MCF 10A (cell line): ENCODE measurements at regions not wholly inside any gene's neighbourhood (a gene's known extent, or its start where the extent isn't known, plus 50 kb on each side); places are given as distances from the start of the nearest gene placed in this dataset.

Experiments used
- BruUV-seq: library from RNA; stranded (reverse); fragments of 400-500 nt; replicated peaks from 2 replicates; lab custom pipeline; 2021; lab: Mats Ljungman, UMichigan
- CTCF ChIA-PET: fragments of 300-600 bp; sonication (Branson Sonifier 250); formaldehyde crosslinking; extraction: SDS; loops from one replicate; lab custom pipeline; 2021; ENCODE audit warnings: antibody characterized with exemption, inconsistent platforms; lab: Yijun Ruan, JAX
- POLR2A ChIA-PET: fragments of 300-600, 350-650 bp; sonication (Branson Sonifier 250); formaldehyde crosslinking; extraction: SDS; loops from one replicate; lab custom pipeline; 2020; ENCODE audit warnings: antibody characterized with exemption, inconsistent platforms; lab: Yijun Ruan, JAX
- DNase-seq: peaks from one replicate; pipeline ENCODE4 v3.0.0-alpha.2; 2018; ENCODE audit not compliant: unreplicated experiment
- H3K27ac Mint-ChIP-seq: one replicate; pipeline ENCODE4 v1.8.0; 2022; ENCODE audit warnings: mild to moderate bottlenecking, low read depth, mixed read lengths; ENCODE audit not compliant: unreplicated experiment
- H3K27me3 Mint-ChIP-seq: one replicate; pipeline ENCODE4 v1.8.0; 2022; ENCODE audit warnings: mixed read lengths; ENCODE audit not compliant: insufficient read depth, unreplicated experiment
- H3K36me3 Mint-ChIP-seq: one replicate; pipeline ENCODE4 v1.8.0; 2022; ENCODE audit warnings: mild to moderate bottlenecking, moderate library complexity, mixed read lengths; ENCODE audit not compliant: insufficient read depth, unreplicated experiment
- H3K4me1 Mint-ChIP-seq: one replicate; pipeline ENCODE4 v1.8.0; 2022; ENCODE audit warnings: mixed read lengths; ENCODE audit not compliant: insufficient read depth, unreplicated experiment
- H3K4me3 Mint-ChIP-seq: one replicate; pipeline ENCODE4 v1.8.0; 2022; ENCODE audit warnings: mild to moderate bottlenecking, moderate library complexity, mixed read lengths; ENCODE audit not compliant: unreplicated experiment
- H3K9me3 Mint-ChIP-seq: one replicate; pipeline ENCODE4 v1.8.0; 2022; ENCODE audit warnings: mixed read lengths; ENCODE audit not compliant: unreplicated experiment
- intact Hi-C: fragments of 100-400 bp; cut with micrococcal nuclease; formaldehyde crosslinking; loops from 2 replicates; pipeline ENCODE4 v1.14.1; 2022
- TF ChIP-seq, protein P1 (sequence below): fragments of 200-600 bp; IDR thresholded peaks from one replicate; pipeline ENCODE4 v1.8.0; 2022; ENCODE audit warnings: antibody characterized with exemption, mild to moderate bottlenecking; ENCODE audit not compliant: unreplicated experiment

DNA sequence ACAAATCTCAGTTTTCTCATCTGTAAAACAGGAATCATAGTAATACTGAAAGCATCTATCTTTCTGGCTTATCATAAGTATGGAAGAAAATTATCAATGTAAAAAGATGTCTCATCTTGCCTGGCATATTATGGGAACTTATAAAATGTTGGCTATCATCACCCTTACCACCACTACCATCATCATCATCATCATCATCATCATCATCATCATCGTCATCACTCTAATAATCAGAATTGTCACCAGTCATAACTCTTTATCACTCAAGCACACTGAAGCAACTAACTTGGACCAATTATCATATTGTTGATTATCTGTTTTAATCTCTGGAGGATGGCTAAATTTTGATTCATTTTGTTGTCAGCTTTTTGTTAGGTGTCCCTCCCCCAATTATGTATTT is 825.4 kb downstream of the SORCS3 start:
- no peaks in the 10 kb centered on the region for H3K4me1 Mint-ChIP-seq
- H3K27ac Mint-ChIP-seq: no peak overlapping the region
- peaks cover 33% of the 10 kb centered on the region for H3K9me3 Mint-ChIP-seq
- no peak for DNase-seq
- TF ChIP-seq, protein P1, sequence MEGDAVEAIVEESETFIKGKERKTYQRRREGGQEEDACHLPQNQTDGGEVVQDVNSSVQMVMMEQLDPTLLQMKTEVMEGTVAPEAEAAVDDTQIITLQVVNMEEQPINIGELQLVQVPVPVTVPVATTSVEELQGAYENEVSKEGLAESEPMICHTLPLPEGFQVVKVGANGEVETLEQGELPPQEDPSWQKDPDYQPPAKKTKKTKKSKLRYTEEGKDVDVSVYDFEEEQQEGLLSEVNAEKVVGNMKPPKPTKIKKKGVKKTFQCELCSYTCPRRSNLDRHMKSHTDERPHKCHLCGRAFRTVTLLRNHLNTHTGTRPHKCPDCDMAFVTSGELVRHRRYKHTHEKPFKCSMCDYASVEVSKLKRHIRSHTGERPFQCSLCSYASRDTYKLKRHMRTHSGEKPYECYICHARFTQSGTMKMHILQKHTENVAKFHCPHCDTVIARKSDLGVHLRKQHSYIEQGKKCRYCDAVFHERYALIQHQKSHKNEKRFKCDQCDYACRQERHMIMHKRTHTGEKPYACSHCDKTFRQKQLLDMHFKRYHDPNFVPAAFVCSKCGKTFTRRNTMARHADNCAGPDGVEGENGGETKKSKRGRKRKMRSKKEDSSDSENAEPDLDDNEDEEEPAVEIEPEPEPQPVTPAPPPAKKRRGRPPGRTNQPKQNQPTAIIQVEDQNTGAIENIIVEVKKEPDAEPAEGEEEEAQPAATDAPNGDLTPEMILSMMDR: no peak
- intact Hi-C loops: no loop called here
- no peaks in the 10 kb centered on the region for H3K27me3 Mint-ChIP-seq
- H3K4me3 Mint-ChIP-seq: no peak overlapping the region
- BruUV-seq: no TSS peak
- CTCF ChIA-PET: no interaction called here
- H3K36me3 Mint-ChIP-seq: no peaks in the 10 kb centered on the region
- POLR2A ChIA-PET: no interaction called here

DNA sequence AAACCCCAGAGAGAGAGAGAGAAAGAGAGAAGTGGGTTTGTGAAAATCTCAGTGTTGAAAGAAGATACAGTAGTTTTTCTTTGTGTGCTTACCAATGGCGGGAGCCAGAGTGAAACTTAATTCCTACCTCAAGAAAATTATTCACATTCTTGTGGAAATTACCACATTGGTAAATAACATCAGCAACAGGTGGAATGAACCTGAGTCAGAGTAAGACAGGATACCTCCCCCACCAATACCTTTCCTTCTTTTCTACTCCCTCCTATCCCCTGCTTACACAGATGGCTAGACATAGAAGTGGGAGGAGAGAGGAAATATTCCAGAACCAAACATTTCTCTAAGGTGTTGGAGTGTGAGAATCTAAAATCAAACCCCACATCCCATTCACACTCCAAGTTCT is 793.9 kb downstream of the SORCS3 start:
- CTCF ChIA-PET: no interaction called here
- DNase-seq: no peak
- BruUV-seq: no TSS peak
- TF ChIP-seq, protein P1: no peak
- Mint-ChIP-seq H3K27ac (no peak overlapping the region), H3K27me3 (no peaks in the 10 kb centered on the region), H3K4me1 (no peaks in the 10 kb centered on the region), H3K36me3 (no peaks in the 10 kb centered on the region), H3K9me3 (peaks cover 14% of the 10 kb centered on the region), H3K4me3 (no peak overlapping the region)
- POLR2A ChIA-PET: no interaction called here
- intact Hi-C loops: no loop called here

DNA sequence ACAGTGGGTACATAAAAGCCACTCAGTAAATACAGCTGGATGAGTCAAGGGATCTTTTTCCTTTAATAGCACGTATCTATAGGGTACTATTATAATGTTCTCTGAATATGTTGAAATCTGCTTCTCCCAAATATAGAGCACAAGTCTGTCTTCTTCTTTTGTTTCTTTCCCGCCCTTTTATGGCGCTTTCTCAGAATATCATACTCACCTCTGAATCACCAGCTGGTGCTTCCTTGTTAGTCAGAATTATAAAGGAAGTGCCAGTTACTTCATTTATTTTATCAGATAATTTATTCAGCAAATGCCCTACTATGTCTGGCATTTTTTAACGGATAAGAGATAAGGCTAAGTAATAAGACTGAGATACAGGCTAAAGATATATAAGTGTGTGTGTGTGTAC is 772.9 kb downstream of the SORCS3 start:
- ChIA-PET POLR2A (no interaction called here), CTCF (no interaction called here)
- DNase-seq: peak; percentile 47
- intact Hi-C loops: no loop called here
- no peaks in the 10 kb centered on the region for H3K36me3 Mint-ChIP-seq
- H3K4me3 Mint-ChIP-seq: no peak overlapping the region
- BruUV-seq: no TSS peak
- TF ChIP-seq, protein P1: no peak
- H3K27me3 Mint-ChIP-seq: no peaks in the 10 kb centered on the region
- H3K27ac Mint-ChIP-seq: no peak overlapping the region
- no peaks in the 10 kb centered on the region for H3K4me1 Mint-ChIP-seq
- peaks cover 26% of the 10 kb centered on the region for H3K9me3 Mint-ChIP-seq

DNA sequence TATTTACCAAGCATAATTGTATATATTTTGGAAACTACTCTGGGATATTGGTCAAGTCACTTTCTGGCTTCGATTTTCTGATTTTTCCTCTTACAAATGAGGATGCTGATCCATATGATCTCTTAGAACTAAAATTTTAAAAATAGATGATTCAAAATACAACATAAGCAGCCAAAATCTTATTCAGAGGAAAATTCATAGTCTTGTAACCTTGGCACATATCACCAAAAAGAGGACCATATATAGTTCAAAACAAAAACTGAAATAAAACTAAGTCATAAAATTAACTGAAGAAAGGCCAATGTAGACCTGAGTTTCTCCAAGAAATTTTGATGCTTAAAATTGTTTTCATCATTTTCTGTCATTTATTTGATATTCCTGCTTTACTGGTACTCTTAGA is 768.3 kb downstream of the SORCS3 start:
- Mint-ChIP-seq H3K9me3 (peaks cover 14% of the 10 kb centered on the region), H3K4me3 (no peak overlapping the region), H3K4me1 (no peaks in the 10 kb centered on the region), H3K27me3 (no peaks in the 10 kb centered on the region), H3K27ac (no peak overlapping the region), H3K36me3 (no peaks in the 10 kb centered on the region)
- ChIA-PET CTCF (interaction anchor here (0.6 kb wide), 1 partner anchor 596 kb away, joined by 3 read pairs; no protein-coding TSS in a partner anchor), POLR2A (no interaction called here)
- DNase-seq: no peak
- TF ChIP-seq, protein P1: no peak
- BruUV-seq: no TSS peak
- intact Hi-C loops: no loop called here
